ENCODE measurements at regions not wholly inside any gene's neighbourhood (a gene's known extent, or its start where the extent isn't known, plus 50 kb on each side); places are given as distances from the start of the nearest gene placed in this dataset.

DNA sequence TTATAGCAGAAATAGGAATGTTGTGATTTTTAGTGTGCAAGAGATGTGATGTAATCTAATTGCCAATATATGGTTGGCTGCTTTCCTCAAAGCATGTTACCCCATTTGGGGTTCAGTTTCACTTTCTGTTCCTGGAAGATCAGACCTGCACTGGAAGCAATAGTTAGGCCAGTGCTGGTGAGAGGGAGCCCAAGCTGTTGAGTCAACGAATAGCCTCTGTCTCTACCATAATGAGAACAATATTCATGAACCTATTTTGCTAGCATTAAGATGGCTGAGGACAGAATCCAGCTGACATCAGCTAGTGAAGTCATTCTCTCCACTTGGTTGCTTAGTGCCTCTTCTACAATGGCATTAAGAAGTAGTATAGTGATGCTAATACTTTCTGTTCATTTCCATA, 379.9 kb upstream of the DCN start:
- ChIA-PET POLR2A (ENCODE audit: unreplicated experiment) (no interaction called here), CTCF (no interaction called here)
- Histone ChIP-seq H3K79me2 (ENCODE audit: low read length) (no peaks in the 10 kb centered on the region), H3K27me3 (ENCODE audit: low read length) (no peaks in the 10 kb centered on the region), H3K36me3 (ENCODE audit: low read depth, low read length) (no peaks in the 10 kb centered on the region), H3K4me3 (ENCODE audit: low read length) (no peak overlapping the region), H4K20me1 (ENCODE audit: low read length) (no peaks in the 10 kb centered on the region), H3K4me1 (ENCODE audit: insufficient read depth, low read length) (no peaks in the 10 kb centered on the region; the same call in 1 of the 2 replicates), H3K27ac (ENCODE audit: low read length) (no peak overlapping the region), H3K4me2 (ENCODE audit: low read length) (no peak overlapping the region), H3K9ac (ENCODE audit: low read length) (no peak overlapping the region), H3K9me3 (ENCODE audit: low read length) (no peaks in the 10 kb centered on the region), H3F3A (ENCODE audit: low read length, unreplicated experiment) (no peaks in the 10 kb centered on the region), H2AFZ (ENCODE audit: low read length) (no peak overlapping the region), H3K9me2 (replicated peaks; ENCODE audit: low read length) (no peaks in the 10 kb centered on the region)
- ATAC-seq (no peak), DNase-seq (no peak)
- no TSS peak for BruUV-seq (replicated peaks)
- intact Hi-C loops (cut with micrococcal nuclease), result no loop called here
- TF ChIP-seq EZH2phosphoT487 (IDR thresholded peaks at IDR 0.05; ENCODE audit: borderline replicate concordance, low read length) (no peak), EZH2 (IDR thresholded peaks at IDR 0.05; ENCODE audit: low read length, unreplicated experiment) (no peak)
- TF ChIP-seq, protein P1, sequence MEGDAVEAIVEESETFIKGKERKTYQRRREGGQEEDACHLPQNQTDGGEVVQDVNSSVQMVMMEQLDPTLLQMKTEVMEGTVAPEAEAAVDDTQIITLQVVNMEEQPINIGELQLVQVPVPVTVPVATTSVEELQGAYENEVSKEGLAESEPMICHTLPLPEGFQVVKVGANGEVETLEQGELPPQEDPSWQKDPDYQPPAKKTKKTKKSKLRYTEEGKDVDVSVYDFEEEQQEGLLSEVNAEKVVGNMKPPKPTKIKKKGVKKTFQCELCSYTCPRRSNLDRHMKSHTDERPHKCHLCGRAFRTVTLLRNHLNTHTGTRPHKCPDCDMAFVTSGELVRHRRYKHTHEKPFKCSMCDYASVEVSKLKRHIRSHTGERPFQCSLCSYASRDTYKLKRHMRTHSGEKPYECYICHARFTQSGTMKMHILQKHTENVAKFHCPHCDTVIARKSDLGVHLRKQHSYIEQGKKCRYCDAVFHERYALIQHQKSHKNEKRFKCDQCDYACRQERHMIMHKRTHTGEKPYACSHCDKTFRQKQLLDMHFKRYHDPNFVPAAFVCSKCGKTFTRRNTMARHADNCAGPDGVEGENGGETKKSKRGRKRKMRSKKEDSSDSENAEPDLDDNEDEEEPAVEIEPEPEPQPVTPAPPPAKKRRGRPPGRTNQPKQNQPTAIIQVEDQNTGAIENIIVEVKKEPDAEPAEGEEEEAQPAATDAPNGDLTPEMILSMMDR (conservative IDR thresholded peaks at IDR 0.05; ENCODE audit: low read depth, low read length), result no peak

DNA sequence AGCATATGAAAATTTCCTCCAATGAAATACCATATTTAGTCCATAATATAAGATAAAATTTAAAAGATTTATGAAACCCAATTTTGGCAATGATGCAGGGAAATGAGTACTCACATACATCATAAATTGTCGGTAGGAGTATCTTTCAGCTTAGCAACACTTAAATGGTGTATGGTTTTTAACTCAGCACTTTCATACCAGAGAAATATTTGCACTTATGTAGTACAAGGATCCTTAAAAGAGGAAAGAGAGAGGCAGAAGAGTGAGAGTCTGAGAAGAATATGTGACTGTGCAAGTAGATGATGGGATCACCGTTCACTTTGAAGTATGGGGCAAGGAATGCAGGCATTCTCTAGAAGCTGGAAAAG, 379.3 kb upstream of the DCN start:
- Histone ChIP-seq H3K4me1 (ENCODE audit: insufficient read depth, low read length) (no peaks in the 10 kb centered on the region; the same call in 1 of the 2 replicates), H3K9me2 (replicated peaks; ENCODE audit: low read length) (no peaks in the 10 kb centered on the region), H3K79me2 (ENCODE audit: low read length) (no peaks in the 10 kb centered on the region), H3K27me3 (ENCODE audit: low read length) (no peaks in the 10 kb centered on the region), H3K27ac (ENCODE audit: low read length) (no peak overlapping the region), H2AFZ (ENCODE audit: low read length) (no peak overlapping the region), H4K20me1 (ENCODE audit: low read length) (no peaks in the 10 kb centered on the region), H3K4me3 (ENCODE audit: low read length) (no peak overlapping the region), H3K4me2 (ENCODE audit: low read length) (no peak overlapping the region), H3K36me3 (ENCODE audit: low read depth, low read length) (no peaks in the 10 kb centered on the region), H3K9ac (ENCODE audit: low read length) (no peak overlapping the region), H3K9me3 (ENCODE audit: low read length) (no peaks in the 10 kb centered on the region), H3F3A (ENCODE audit: low read length, unreplicated experiment) (no peaks in the 10 kb centered on the region)
- ChIA-PET CTCF (interaction anchor here (0.5 kb wide), 1 partner anchor 448 kb away, joined by 3 read pairs; no protein-coding TSS in a partner anchor), POLR2A (ENCODE audit: unreplicated experiment) (no interaction called here)
- BruUV-seq (replicated peaks), result no TSS peak
- no peak for TF ChIP-seq EZH2 (IDR thresholded peaks at IDR 0.05; ENCODE audit: low read length, unreplicated experiment)
- TF ChIP-seq, protein P1 (conservative IDR thresholded peaks at IDR 0.05; ENCODE audit: low read depth, low read length), result no peak
- TF ChIP-seq EZH2phosphoT487 (IDR thresholded peaks at IDR 0.05; ENCODE audit: borderline replicate concordance, low read length), result no peak
- intact Hi-C loops (cut with micrococcal nuclease), result no loop called here
- ATAC-seq (no peak), DNase-seq (no peak)

DNA sequence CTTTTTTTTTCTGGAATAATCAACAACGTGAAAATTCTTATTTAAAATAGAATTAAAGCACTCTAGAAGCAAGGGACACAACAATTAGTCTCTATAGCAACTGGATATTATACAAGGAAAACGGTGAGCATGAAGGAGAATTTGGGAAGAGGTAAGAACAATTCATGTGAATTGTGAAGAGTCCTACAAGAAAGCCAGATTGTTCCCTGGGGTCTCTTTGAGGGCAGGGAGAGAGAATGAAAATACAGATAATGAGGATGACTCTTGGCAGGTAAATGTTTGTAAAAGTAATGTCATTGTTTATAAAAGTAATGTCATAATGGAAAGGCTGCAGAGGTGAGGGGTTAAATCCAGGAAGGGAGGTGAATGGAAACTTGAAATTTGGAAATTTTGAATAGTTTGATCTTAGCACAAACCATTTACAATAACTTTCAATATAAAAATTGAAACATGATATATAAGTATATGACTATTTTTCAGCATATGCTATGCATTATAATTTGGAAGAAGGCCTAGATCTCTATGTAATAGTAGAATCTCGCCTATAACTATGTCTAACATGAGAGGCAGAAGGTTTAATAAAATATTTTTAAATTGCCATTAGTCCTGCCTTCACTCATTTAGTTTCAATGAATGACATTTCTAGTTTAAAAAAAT, 378.8 kb upstream of the DCN start:
- Histone ChIP-seq H2AFZ (ENCODE audit: low read length) (no peak overlapping the region), H3K4me2 (ENCODE audit: low read length) (no peak overlapping the region), H3K4me3 (ENCODE audit: low read length) (no peak overlapping the region), H3K9ac (ENCODE audit: low read length) (no peak overlapping the region), H4K20me1 (ENCODE audit: low read length) (no peaks in the 10 kb centered on the region), H3K9me3 (ENCODE audit: low read length) (no peaks in the 10 kb centered on the region), H3K27me3 (ENCODE audit: low read length) (no peaks in the 10 kb centered on the region), H3K4me1 (ENCODE audit: insufficient read depth, low read length) (no peaks in the 10 kb centered on the region; the same call in 1 of the 2 replicates), H3K27ac (ENCODE audit: low read length) (no peak overlapping the region), H3K79me2 (ENCODE audit: low read length) (no peaks in the 10 kb centered on the region), H3F3A (ENCODE audit: low read length, unreplicated experiment) (no peaks in the 10 kb centered on the region), H3K9me2 (replicated peaks; ENCODE audit: low read length) (no peaks in the 10 kb centered on the region), H3K36me3 (ENCODE audit: low read depth, low read length) (no peaks in the 10 kb centered on the region)
- DNase-seq (no peak), ATAC-seq (no peak)
- TF ChIP-seq, protein P1 (conservative IDR thresholded peaks at IDR 0.05; ENCODE audit: low read depth, low read length), result no peak
- TF ChIP-seq EZH2phosphoT487 (IDR thresholded peaks at IDR 0.05; ENCODE audit: borderline replicate concordance, low read length) (no peak), EZH2 (IDR thresholded peaks at IDR 0.05; ENCODE audit: low read length, unreplicated experiment) (no peak)
- CTCF ChIA-PET, result interaction anchor here (0.5 kb wide), 1 partner anchor 449 kb away, joined by 3 read pairs; no protein-coding TSS in a partner anchor
- POLR2A ChIA-PET (ENCODE audit: unreplicated experiment), result no interaction called here
- BruUV-seq (replicated peaks), result no TSS peak
- intact Hi-C loops (cut with micrococcal nuclease), result no loop called here

Data from PC-3 (cell line).